ENCODE measurements at regions not wholly inside any gene's neighbourhood (a gene's known extent, or its start where the extent isn't known, plus 50 kb on each side); places are given as distances from the start of the nearest gene placed in this dataset.

DNA sequence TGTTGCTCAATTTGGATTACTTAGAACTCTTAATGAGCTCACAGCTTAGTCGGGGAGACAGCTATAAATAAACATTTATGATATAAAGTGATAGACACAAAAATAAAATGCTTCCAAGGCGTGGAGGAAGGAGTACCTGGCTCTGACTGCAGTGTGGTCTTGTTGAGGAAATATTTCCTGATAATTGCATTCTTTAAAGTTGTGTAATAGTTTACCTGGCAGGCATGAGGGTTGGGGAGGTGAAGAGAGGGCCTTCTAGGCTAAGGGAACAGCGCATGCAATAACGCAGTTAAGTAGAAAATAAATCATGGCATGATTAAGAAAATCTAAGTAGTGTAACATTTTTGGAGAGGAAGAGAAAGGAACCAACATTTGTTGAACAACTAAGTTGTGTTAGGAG lies 260.5 kb upstream of the ATP2B1 start:
- no peaks in the 10 kb centered on the region for H3K9me3 ChIP-seq (ENCODE audit: insufficient read depth, low read length, severe bottlenecking)
- no peak overlapping the region for H2AFZ ChIP-seq (ENCODE audit: low read depth, low read length)
- H3K4me3 ChIP-seq (ENCODE audit: low read depth in 1 of 2, low read length in 2 of 2): no peak overlapping the region
- DNase-seq (no peak), ATAC-seq (ENCODE audit: insufficient read depth, low read depth) (no peak)
- H3K79me2 ChIP-seq (ENCODE audit: insufficient read depth, low read length): no peaks in the 10 kb centered on the region
- H4K20me1 ChIP-seq (ENCODE audit: insufficient read depth, low read length): no peaks in the 10 kb centered on the region
- no peak overlapping the region for H3K9ac ChIP-seq (ENCODE audit: low read depth, low read length)
- H3K36me3 ChIP-seq (ENCODE audit: insufficient read depth, low read length): no peaks in the 10 kb centered on the region
- TF ChIP-seq, protein P1, sequence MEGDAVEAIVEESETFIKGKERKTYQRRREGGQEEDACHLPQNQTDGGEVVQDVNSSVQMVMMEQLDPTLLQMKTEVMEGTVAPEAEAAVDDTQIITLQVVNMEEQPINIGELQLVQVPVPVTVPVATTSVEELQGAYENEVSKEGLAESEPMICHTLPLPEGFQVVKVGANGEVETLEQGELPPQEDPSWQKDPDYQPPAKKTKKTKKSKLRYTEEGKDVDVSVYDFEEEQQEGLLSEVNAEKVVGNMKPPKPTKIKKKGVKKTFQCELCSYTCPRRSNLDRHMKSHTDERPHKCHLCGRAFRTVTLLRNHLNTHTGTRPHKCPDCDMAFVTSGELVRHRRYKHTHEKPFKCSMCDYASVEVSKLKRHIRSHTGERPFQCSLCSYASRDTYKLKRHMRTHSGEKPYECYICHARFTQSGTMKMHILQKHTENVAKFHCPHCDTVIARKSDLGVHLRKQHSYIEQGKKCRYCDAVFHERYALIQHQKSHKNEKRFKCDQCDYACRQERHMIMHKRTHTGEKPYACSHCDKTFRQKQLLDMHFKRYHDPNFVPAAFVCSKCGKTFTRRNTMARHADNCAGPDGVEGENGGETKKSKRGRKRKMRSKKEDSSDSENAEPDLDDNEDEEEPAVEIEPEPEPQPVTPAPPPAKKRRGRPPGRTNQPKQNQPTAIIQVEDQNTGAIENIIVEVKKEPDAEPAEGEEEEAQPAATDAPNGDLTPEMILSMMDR (IDR thresholded peaks at IDR 0.05; ENCODE audit: borderline replicate concordance, extremely low read depth, low read length, poor library complexity, severe bottlenecking): no peak
- TF ChIP-seq EZH2 (IDR thresholded peaks at IDR 0.05; ENCODE audit: borderline replicate concordance, low read depth, low read length, severe bottlenecking): no peak
- peaks cover 12% of the 10 kb centered on the region for H3K4me1 ChIP-seq (ENCODE audit: insufficient read depth, low read length)
- no peaks in the 10 kb centered on the region for H3K27me3 ChIP-seq (ENCODE audit: insufficient read depth, low read length, poor library complexity)
- no peak overlapping the region for H3K27ac ChIP-seq (ENCODE audit: low read length)
- no peak overlapping the region for H3K4me2 ChIP-seq (ENCODE audit: insufficient read depth, low read length)

GRCh38 chr12:89968151-89968700 lies 259.6 kb upstream of the ATP2B1 start:
- no peak overlapping the region for H2AFZ ChIP-seq (ENCODE audit: low read depth, low read length)
- ATAC-seq (ENCODE audit: insufficient read depth, low read depth) (no peak), DNase-seq (no peak)
- H3K4me3 ChIP-seq (ENCODE audit: low read depth in 1 of 2, low read length in 2 of 2): no peak overlapping the region
- H3K79me2 ChIP-seq (ENCODE audit: insufficient read depth, low read length): no peaks in the 10 kb centered on the region
- H3K27me3 ChIP-seq (ENCODE audit: insufficient read depth, low read length, poor library complexity): no peaks in the 10 kb centered on the region
- H3K4me1 ChIP-seq (ENCODE audit: insufficient read depth, low read length): peaks cover 12% of the 10 kb centered on the region
- H3K36me3 ChIP-seq (ENCODE audit: insufficient read depth, low read length): no peaks in the 10 kb centered on the region
- H3K4me2 ChIP-seq (ENCODE audit: insufficient read depth, low read length): no peak overlapping the region
- H4K20me1 ChIP-seq (ENCODE audit: insufficient read depth, low read length): no peaks in the 10 kb centered on the region
- no peak overlapping the region for H3K27ac ChIP-seq (ENCODE audit: low read length)
- TF ChIP-seq, protein P1 (IDR thresholded peaks at IDR 0.05; ENCODE audit: borderline replicate concordance, extremely low read depth, low read length, poor library complexity, severe bottlenecking): no peak
- no peaks in the 10 kb centered on the region for H3K9me3 ChIP-seq (ENCODE audit: insufficient read depth, low read length, severe bottlenecking)
- H3K9ac ChIP-seq (ENCODE audit: low read depth, low read length): no peak overlapping the region

DNA sequence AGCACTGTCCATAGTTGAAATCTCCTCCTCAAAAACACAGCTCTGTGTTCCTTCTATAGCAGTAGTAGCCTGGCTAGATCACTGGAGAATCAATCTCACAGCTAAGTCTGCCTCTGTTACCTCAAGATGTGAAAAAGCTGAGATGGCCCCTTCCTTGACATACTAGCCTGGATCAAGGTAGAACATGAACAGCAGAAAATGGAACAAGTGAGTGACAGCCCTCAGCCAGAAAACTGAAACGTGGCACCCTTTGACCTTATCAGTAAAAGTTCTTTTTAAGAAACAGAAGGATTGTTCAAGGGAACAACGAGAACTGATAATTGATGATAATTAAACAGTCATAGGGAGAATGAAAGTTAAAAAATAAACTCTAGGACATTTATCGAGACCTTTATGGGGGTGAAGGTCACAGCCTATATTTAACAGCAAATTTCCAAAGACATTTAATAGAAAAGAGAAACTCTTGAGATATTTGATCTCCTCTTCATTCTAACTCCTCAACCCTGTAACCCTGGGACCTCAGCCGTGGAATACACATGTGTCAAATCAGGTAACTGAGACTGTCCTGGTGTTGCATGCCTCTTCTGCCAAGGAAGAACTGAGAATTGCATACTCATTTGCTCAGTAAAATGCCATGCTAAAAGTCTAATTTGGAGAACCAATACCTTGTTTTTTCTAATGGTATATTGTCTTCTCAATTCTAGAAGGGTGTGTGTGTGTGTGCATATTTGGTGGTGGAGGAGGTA lies 258.0 kb upstream of the ATP2B1 start:
- Histone ChIP-seq H3K4me2 (ENCODE audit: insufficient read depth, low read length) (no peak overlapping the region), H3K27ac (ENCODE audit: low read length) (no peak overlapping the region), H3K36me3 (ENCODE audit: insufficient read depth, low read length) (no peaks in the 10 kb centered on the region), H3K4me3 (ENCODE audit: low read depth in 1 of 2, low read length in 2 of 2) (no peak overlapping the region), H4K20me1 (ENCODE audit: insufficient read depth, low read length) (no peaks in the 10 kb centered on the region), H3K27me3 (ENCODE audit: insufficient read depth, low read length, poor library complexity) (no peaks in the 10 kb centered on the region), H3K4me1 (ENCODE audit: insufficient read depth, low read length) (peaks cover 5% of the 10 kb centered on the region), H2AFZ (ENCODE audit: low read depth, low read length) (no peak overlapping the region), H3K9ac (ENCODE audit: low read depth, low read length) (no peak overlapping the region), H3K9me3 (ENCODE audit: insufficient read depth, low read length, severe bottlenecking) (no peaks in the 10 kb centered on the region), H3K79me2 (ENCODE audit: insufficient read depth, low read length) (no peaks in the 10 kb centered on the region)
- no peak for ATAC-seq (ENCODE audit: insufficient read depth, low read depth)
- TF ChIP-seq EZH2 (IDR thresholded peaks at IDR 0.05; ENCODE audit: borderline replicate concordance, low read depth, low read length, severe bottlenecking): no peak
- TF ChIP-seq, protein P1 (IDR thresholded peaks at IDR 0.05; ENCODE audit: borderline replicate concordance, extremely low read depth, low read length, poor library complexity, severe bottlenecking): no peak
- DNase-seq: no peak
